Activated CD4-positive, alpha-beta T cell treated with anti-CD3 and anti-CD28 coated beads, Interleukin-2, amount 50 U/mL, for 24 hours (primary cell): ENCODE measurements at regions not wholly inside any gene's neighbourhood (a gene's known extent, or its start where the extent isn't known, plus 50 kb on each side); places are given as distances from the start of the nearest gene placed in this dataset.
"Not testable (repeated sequence)": the region's sequence is repeated elsewhere in the genome, so short reads cannot be mapped to it uniquely, and the experiment has no call there.

ENCODE experiments used
- DNase-seq, 2 donors: peaks; one replicate each; pipeline ENCODE4 v3.0.0-alpha.2; 2020; ENCODE audit warnings: low read depth in 1 of 2, low spot score in 1 of 2

- DNase-seq, result no peak
Measured at GRCh38 chr21:36591326-36591970, 107.5 kb upstream of the SIM2 start.

GRCh38 chr21:36596174-36596573 lies 102.7 kb upstream of the SIM2 start:
- no peak for DNase-seq

- no peak for DNase-seq
Measured at GRCh38 chr21:36601362-36601761, 97.6 kb upstream of the SIM2 start.

GRCh38 chr21:36602735-36603134 lies 96.2 kb upstream of the SIM2 start:
- no peak for DNase-seq

GRCh38 chr21:36603221-36603620 lies 95.7 kb upstream of the SIM2 start:
- DNase-seq, result no peak

- DNase-seq, result no peak
Measured at GRCh38 chr21:36605426-36605825, 93.5 kb upstream of the SIM2 start.

- no peak for DNase-seq
Measured at GRCh38 chr21:36606287-36606982, 92.5 kb upstream of the SIM2 start.

- no peak for DNase-seq
Measured at GRCh38 chr21:36606983-36607325, 92.0 kb upstream of the SIM2 start.

GRCh38 chr21:36608041-36608896 lies 90.6 kb upstream of the SIM2 start:
- no peak for DNase-seq

- no peak for DNase-seq
Measured at GRCh38 chr21:36608897-36609225, 90.1 kb upstream of the SIM2 start.

- DNase-seq, result no peak
Measured at GRCh38 chr21:36609654-36610053, 89.3 kb upstream of the SIM2 start.

- DNase-seq, result no peak
Measured at GRCh38 chr21:36610201-36610600, 88.7 kb upstream of the SIM2 start.

- no peak for DNase-seq
Measured at GRCh38 chr21:36610935-36611334, 88.0 kb upstream of the SIM2 start.

GRCh38 chr21:36611379-36611778 lies 87.5 kb upstream of the SIM2 start:
- DNase-seq, result no peak

GRCh38 chr21:36613059-36613458 lies 85.9 kb upstream of the SIM2 start:
- no peak for DNase-seq

- DNase-seq, result no peak
Measured at GRCh38 chr21:36613554-36613953, 85.4 kb upstream of the SIM2 start.

- no peak for DNase-seq
Measured at GRCh38 chr21:36615274-36615964, 83.5 kb upstream of the SIM2 start.

GRCh38 chr21:36616773-36617172 lies 82.1 kb upstream of the SIM2 start:
- not testable (repeated sequence) for DNase-seq

- not testable (repeated sequence) for DNase-seq
Measured at GRCh38 chr21:36621794-36622193, 77.1 kb upstream of the SIM2 start.

GRCh38 chr21:36624105-36624504 lies 74.8 kb upstream of the SIM2 start:
- DNase-seq, result no peak

GRCh38 chr21:36626791-36627190 lies 72.1 kb upstream of the SIM2 start:
- DNase-seq, result no peak

- DNase-seq, result no peak
Measured at GRCh38 chr21:36627242-36627641, 71.7 kb upstream of the SIM2 start.
